HG02981 (cell line): ENCODE measurements at regions not wholly inside any gene's neighbourhood (a gene's known extent, or its start where the extent isn't known, plus 50 kb on each side); places are given as distances from the start of the nearest gene placed in this dataset.

Source experiments
- ATAC-seq: cut with Tn5 transposase; IDR thresholded peaks from one replicate; pipeline ENCODE4 v1.9.1; 2021; ENCODE audit warnings: mild to moderate bottlenecking, moderate library complexity; ENCODE audit not compliant: unreplicated experiment

DNA sequence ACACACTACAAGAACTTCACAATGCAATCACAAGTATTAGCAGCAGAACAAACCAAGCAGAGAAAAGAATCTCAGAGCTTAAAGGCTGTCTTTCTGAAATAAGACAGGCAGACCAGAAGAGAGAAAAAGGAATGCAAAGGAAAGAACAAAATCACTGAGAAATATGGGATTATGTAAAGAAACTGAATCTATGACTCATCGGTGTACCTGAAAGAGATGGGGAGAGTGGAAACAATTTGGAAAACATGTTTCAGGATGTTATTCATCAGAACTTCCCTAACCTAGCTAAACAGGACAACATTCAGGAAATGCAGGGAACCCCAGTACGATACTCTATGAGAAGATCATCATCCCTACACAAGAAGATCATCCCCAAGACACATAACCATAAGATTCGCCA, 499.0 kb upstream of the CHAC2 start:
- no peak for ATAC-seq

- no peak for ATAC-seq
Measured at GRCh38 chr2:53268086-53268485, 499.5 kb upstream of the CHAC2 start.

GRCh38 chr2:53265544-53266299, 501.9 kb upstream of the CHAC2 start:
- no peak for ATAC-seq

GRCh38 chr2:53260568-53260967, 507.0 kb upstream of the CHAC2 start:
- ATAC-seq, result no peak

GRCh38 chr2:53259395-53260009, 508.1 kb upstream of the CHAC2 start:
- ATAC-seq, result no peak

GRCh38 chr2:53257287-53257686, 510.3 kb upstream of the CHAC2 start:
- no peak for ATAC-seq

- no peak for ATAC-seq
Measured at GRCh38 chr2:53253244-53253643, 514.4 kb upstream of the CHAC2 start.

DNA sequence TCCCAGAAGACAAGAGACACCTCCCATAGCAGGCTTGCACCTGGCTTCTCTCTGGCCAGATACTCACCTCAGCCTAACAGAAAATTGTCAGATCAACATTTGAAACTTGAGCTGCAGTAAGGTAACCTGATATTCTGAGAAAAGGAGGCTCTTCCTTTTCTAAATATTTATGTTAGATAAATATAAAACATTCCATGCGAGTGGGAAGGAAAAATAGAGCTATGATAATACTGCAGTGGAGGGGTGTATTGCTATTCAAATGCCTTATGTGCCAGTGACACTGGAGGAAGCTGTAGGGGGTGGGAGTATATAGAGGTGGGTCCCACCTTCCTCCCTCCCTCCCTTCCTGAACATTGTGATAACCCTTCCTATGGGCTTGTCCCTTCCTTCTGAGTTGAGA, 515.5 kb upstream of the CHAC2 start:
- ATAC-seq, result no peak

DNA sequence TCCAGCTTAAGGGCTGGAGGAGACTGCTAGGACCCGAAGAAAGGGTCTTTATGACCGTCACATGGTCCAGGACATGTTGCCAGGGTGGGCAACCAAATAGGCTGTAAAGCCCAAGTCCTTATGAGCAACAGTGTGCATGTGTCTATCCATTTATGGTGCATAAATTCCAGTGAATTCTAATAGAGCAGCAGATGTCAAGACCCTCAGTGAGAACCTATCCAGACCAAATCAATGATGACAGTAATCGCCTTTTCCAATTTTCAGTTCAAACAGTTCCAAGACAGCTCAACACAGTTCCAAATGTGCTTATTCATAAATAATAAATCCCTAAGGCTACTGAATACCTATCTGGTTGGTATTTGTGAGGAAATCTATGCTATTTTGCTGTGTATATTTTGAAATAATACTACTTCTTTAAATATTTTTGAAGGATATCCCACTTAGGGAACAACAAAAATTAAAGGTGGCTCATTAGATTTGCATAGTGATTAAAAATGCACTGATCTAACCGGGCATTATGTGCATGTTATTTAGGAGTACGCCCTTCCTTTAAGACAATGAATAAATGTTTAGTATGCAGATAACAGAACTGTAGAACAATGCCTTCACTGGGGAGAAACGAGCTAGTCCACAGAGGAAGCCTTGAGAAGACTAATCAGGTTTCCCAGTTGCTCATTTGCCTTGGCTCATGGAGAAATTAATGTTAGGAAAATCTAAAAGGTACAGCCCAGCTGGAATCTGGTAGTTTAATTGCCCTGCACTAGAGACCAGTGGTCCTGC, 519.5 kb upstream of the CHAC2 start:
- no peak for ATAC-seq

DNA sequence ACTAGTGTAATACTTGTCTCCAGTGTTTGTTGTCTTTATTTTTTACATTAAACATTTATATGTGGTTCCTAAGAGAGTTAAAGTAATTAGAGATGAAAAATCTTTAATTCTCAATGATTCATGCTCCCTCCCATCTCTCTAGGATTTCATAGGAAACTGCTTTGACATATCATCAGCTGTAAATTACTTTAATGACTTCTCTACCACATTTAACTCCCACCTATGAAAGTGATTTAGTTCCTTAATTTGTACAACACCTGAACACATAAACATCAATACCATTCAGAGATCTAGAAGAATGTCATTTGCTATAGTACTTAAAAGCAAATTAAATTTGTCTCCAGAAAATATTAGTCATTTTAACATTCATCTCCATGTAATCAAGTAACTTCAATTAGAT, 524.2 kb upstream of the CHAC2 start:
- no peak for ATAC-seq

DNA sequence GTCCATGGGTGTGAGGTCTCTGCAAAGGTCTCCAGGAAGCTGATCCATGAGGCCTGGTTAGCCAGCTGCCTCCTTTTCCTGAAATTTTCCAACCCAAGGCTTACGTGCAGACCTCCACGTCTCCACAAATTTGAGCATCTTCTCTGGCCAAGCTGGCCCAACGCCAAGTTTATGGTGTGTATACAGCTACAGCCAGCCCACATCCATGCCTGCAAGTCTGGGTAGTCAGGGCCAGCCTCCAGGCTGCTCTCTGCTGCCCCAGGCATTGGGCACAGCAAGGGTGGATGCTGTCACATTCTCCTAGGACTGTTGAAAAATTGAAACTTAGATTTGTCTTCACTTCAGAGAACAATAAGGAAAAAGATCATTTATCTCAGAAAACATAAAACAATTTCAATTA, 525.5 kb upstream of the CHAC2 start:
- no peak for ATAC-seq

- no peak for ATAC-seq
Measured at GRCh38 chr2:53235836-53236582, 531.6 kb upstream of the CHAC2 start.

GRCh38 chr2:53234548-53234903, 533.1 kb upstream of the CHAC2 start:
- no peak for ATAC-seq

- ATAC-seq, result no peak
Measured at GRCh38 chr2:53233759-53234547, 533.7 kb upstream of the CHAC2 start.

- ATAC-seq, result no peak
Measured at GRCh38 chr2:53231908-53232307, 535.7 kb upstream of the CHAC2 start.

- ATAC-seq, result no peak
Measured at GRCh38 chr2:53230691-53231090, 536.9 kb upstream of the CHAC2 start.

GRCh38 chr2:53227535-53227934, 540.1 kb upstream of the CHAC2 start:
- no peak for ATAC-seq

DNA sequence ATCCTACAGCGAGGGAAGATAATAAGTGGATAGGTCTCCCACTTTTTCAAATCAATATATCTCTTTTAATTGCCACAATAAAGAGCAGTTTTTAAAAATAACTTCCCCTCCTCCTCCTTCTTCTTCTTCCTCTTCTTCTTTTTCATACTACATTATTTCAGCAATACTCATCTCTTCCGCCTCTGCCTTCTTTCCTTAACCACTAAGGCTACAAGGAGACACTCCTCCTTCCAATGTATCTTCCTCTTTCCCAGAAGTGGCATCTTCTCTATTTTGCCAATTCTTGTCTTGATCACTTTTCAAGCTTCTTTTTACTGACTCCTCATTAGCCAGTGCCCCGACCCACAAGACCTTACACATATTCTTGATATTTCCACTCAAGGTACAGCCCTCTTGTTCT, 546.6 kb upstream of the CHAC2 start:
- no peak for ATAC-seq

GRCh38 chr2:53217250-53217649, 550.4 kb upstream of the CHAC2 start:
- no peak for ATAC-seq

DNA sequence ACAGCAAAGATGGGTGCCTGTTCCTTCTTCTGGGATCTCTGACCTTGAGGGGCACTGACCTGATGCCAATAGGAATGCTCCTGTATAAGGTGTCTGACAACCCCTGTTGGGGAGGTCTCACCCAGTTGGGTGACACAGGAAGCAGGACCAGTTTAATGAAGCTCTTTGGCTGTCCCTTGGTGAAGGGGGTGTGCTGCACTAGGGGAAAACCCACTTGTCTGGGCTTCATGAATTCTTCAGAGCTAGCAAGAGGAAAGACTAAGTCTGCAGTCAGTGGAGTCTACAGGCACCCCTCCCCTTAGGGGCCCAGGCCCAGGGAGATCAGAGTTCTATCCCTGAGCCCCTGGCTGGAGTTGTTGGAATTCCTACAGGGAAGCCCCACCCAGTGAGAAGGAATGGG, 550.8 kb upstream of the CHAC2 start:
- no peak for ATAC-seq

DNA sequence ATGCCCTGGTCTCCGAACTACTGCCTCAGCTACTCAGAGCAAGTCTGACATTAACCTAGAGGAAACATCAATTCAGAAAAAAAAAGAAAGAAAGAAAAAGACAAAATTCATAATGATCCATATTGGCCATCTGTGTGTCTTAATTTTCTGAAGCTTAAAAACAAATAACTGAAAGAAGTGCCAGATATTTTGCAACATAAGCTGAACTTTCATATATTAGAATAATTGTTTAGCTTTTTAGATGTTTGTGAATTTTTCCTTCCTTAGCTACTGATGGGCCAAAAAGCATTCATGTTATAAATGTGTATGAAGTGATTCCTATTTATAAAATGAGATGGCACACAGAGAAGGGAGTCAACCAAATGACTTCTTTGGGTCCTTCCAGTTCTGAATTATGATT, 555.0 kb upstream of the CHAC2 start:
- no peak for ATAC-seq
